ENCODE measurements at regions not wholly inside any gene's neighbourhood (a gene's known extent, or its start where the extent isn't known, plus 50 kb on each side); places are given as distances from the start of the nearest gene placed in this dataset.

DNA sequence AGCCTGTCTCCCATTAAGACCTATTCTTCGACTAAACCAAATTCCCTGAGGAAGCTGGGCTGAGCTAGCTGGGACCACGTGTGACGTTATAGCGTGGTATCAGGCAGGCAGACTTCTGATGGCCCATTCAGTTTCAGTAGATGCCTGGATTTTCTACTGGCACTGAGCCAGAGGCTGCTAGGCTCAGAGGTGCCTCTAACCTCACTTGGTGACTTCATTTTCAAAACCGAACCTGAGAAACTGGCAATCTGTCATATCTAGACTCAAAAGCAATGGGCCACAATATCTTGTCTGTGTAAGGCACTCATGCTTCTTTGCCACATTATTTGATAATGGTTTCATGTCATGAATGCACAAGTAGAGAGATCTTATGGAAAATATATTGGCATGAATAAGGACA lies 352.1 kb upstream of the AZI2 start:
- TF ChIP-seq POLR2A (IDR thresholded peaks at IDR 0.05; ENCODE audit: low read depth, low read length) = no peak
- TF ChIP-seq POLR2AphosphoS5 (IDR thresholded peaks at IDR 0.05; ENCODE audit: low read depth, low read length) = no peak

All from GM12891 (cell line).